ENCODE measurements at regions not wholly inside any gene's neighbourhood (a gene's known extent, or its start where the extent isn't known, plus 50 kb on each side); places are given as distances from the start of the nearest gene placed in this dataset.

- peaks cover 2% of the 10 kb centered on the region; the same call in 1 of the 2 replicates for H3K4me1 ChIP-seq (ENCODE audit: control insufficient read depth, insufficient read depth, low read length)
- H2AK5ac ChIP-seq (ENCODE audit: low read depth, low read length), result no peak overlapping the region
- H3K27me3 ChIP-seq (ENCODE audit: control insufficient read depth, insufficient read depth, low read length), result peaks cover 22% of the 10 kb centered on the region
- no peak overlapping the region for H3K27ac ChIP-seq (ENCODE audit: insufficient read depth, low read length)
- H3K14ac ChIP-seq (replicated peaks; ENCODE audit: low read depth, low read length), result no peak overlapping the region
- no peaks in the 10 kb centered on the region for H4K20me1 ChIP-seq (ENCODE audit: insufficient read depth, low read length)
- no peak overlapping the region for H3K56ac ChIP-seq (ENCODE audit: extremely low read depth, insufficient read depth, low read length)
- DNase-seq, result no peak
- no peak overlapping the region for H4K8ac ChIP-seq (ENCODE audit: low read depth in 2 of 2, low read length in 2 of 2)
- 76% methylated on average over 5 of the region's 17 CpGs; no CpG with 5 or more reads in 1 of the 2 experiments for WGBS, 2 experiments (ENCODE audit: extremely low coverage in 2 of 2, insufficient read length in 1 of 2)
- H3K4me2 ChIP-seq (ENCODE audit: low read depth, low read length), result no peak overlapping the region
- H3K9ac ChIP-seq (ENCODE audit: low read depth, low read length), result no peak overlapping the region
- H2BK5ac ChIP-seq (ENCODE audit: low read depth, low read length, poor library complexity, severe bottlenecking), result no peak overlapping the region
- ChIA-PET CTCF (no interaction called here), POLR2A (ENCODE audit: unreplicated experiment) (no interaction called here)
- no peak overlapping the region for H3K4ac ChIP-seq (ENCODE audit: low read depth, low read length)
- dilution Hi-C loops (cut with HindIII; ENCODE audit: low sequenced_read_pairs, unreplicated experiment), result no loop called here
- H3K9me1 ChIP-seq (ENCODE audit: insufficient read depth, low read length), result no peaks in the 10 kb centered on the region
- TF ChIP-seq USF2 (IDR thresholded peaks at IDR 0.05; ENCODE audit: low read depth, low read length) (no peak), RFX5 (IDR thresholded peaks at IDR 0.05; ENCODE audit: low read depth, low read length) (no peak), FOS (IDR thresholded peaks at IDR 0.05; ENCODE audit: low read depth, low read length) (no peak), CTCF (conservative IDR thresholded peaks at IDR 0.05; ENCODE audit: low read depth, low read length) (no peak), BHLHE40 (IDR thresholded peaks at IDR 0.05; ENCODE audit: low read depth, low read length) (no peak), RAD21 (IDR thresholded peaks at IDR 0.05; ENCODE audit: low read length) (no peak), POLR2A (IDR thresholded peaks at IDR 0.05; ENCODE audit: low read depth, low read length) (no peak), NFE2L2 (IDR thresholded peaks at IDR 0.05; ENCODE audit: low read depth, low read length) (no peak), CEBPB (IDR thresholded peaks at IDR 0.05; ENCODE audit: low read depth, low read length) (no peak)
- H3K9me3 ChIP-seq (ENCODE audit: control insufficient read depth, insufficient read depth, low read length), result no peaks in the 10 kb centered on the region
- no peaks in the 10 kb centered on the region for H3K36me3 ChIP-seq (ENCODE audit: control insufficient read depth, insufficient read depth, low read length)
- no peak overlapping the region for H2BK20ac ChIP-seq (ENCODE audit: low read depth, low read length)
- H3K79me1 ChIP-seq (ENCODE audit: low read depth in 1 of 2, low read length in 2 of 2), result no peaks in the 10 kb centered on the region
- no peak overlapping the region for H3K23ac ChIP-seq (ENCODE audit: low read depth, low read length)
- BruUV-seq (replicated peaks), result no TSS peak
- no peak overlapping the region for H2BK120ac ChIP-seq (ENCODE audit: low read depth, low read length)
- H2AK9ac ChIP-seq (replicated peaks; ENCODE audit: low read depth, low read length, poor library complexity), result peak overlapping the region; percentile 65
- peak overlapping the region; percentile 67 for H2AFZ ChIP-seq (replicated peaks; ENCODE audit: low read length, poor library complexity)
- no peak overlapping the region for H4K91ac ChIP-seq (ENCODE audit: insufficient read depth, low read depth, low read length)
- no peak overlapping the region for H4K5ac ChIP-seq (ENCODE audit: low read depth, low read length)
- H3K4me3 ChIP-seq (ENCODE audit: insufficient read depth, low read depth, low read length), result no peak overlapping the region
- no peak overlapping the region for H3K18ac ChIP-seq (ENCODE audit: low read depth, low read length)
- no peak overlapping the region for H2BK15ac ChIP-seq (ENCODE audit: low read depth, low read length)
- no peak for ATAC-seq (ENCODE audit: low read depth)
- in situ Hi-C loops (cut with MboI; ENCODE audit: low sequenced_read_pairs), result no loop called here
- intact Hi-C loops (cut with micrococcal nuclease), result no loop called here
Observed at GRCh38 chr6:156601152-156602065, 175.8 kb upstream of the ARID1B start.
